Tibial nerve (tissue), 4 donors: ENCODE measurements at regions not wholly inside any gene's neighbourhood (a gene's known extent, or its start where the extent isn't known, plus 50 kb on each side); places are given as distances from the start of the nearest gene placed in this dataset.

Experiments
- DNase-seq, 2 donors: peaks; one replicate each; pipeline ENCODE4 v3.0.0-alpha.2; 2019; ENCODE audit warnings: low spot score in 2 of 2
- H3K27ac ChIP-seq, 4 donors: fragments of 200-600 bp; sonication (generic) in 3 of 4; one replicate each; pipeline ENCODE4 v1.5.1; 2017 to 2019; ENCODE audit warnings: mild to moderate bottlenecking in 1 of 4
- H3K27me3 ChIP-seq, 2 donors: fragments of 200-600 bp; sonication (generic) in 1 of 2; one replicate each; pipeline versions ENCODE4 v1.5.1 to v1.6.0; 2017 to 2019
- H3K36me3 ChIP-seq, 3 donors: fragments of 200-600 bp; sonication (generic); one replicate each; pipeline ENCODE4 v1.5.1; 2018 to 2019
- H3K4me1 ChIP-seq, 4 donors: fragments of 200-600 bp; sonication (generic) in 3 of 4; one replicate each; pipeline ENCODE4 v1.5.1; 2017 to 2019
- H3K4me3 ChIP-seq, 4 donors: fragments of 200-600 bp; sonication (generic) in 3 of 4; one replicate each; pipeline ENCODE4 v1.5.1; 2017 to 2019; ENCODE audit warnings: mild to moderate bottlenecking in 1 of 4, moderate library complexity in 1 of 4
- H3K9me3 ChIP-seq, 4 donors: fragments of 200-600 bp; sonication (generic) in 3 of 4; one replicate each; pipeline ENCODE4 v1.5.1; 2017 to 2019
- EP300 ChIP-seq, 2 donors: sonication (generic); formaldehyde crosslinking; IDR thresholded peaks; one replicate each; pipeline ENCODE4 v1.6.1; 2017; ENCODE audit warnings: antibody characterized with exemption in 2 of 2, mild to moderate bottlenecking in 1 of 2
- POLR2A ChIP-seq, 2 donors: fragments of 450-650 bp; IDR thresholded peaks; one replicate each; pipeline ENCODE4 v1.6.1; 2017; ENCODE audit warnings: antibody characterized with exemption in 2 of 2, mild to moderate bottlenecking in 2 of 2, moderate library complexity in 2 of 2
- WGBS, 2 donors: methylation state at CpG; one replicate each; pipeline ENCODE4 v1.1.5; 2018; 5-methylcytosine and 5-hydroxymethylcytosine counted together
- TF ChIP-seq, protein P1 (sequence below), 5 experiments: fragments of 200-600 bp in 3 of 5; fragments of 450-650 bp in 2 of 5; sonication (generic) in 3 of 5; IDR thresholded peaks; one replicate each; pipeline ENCODE4 v1.5.1; 2016 to 2019; ENCODE audit warnings: antibody characterized with exemption in 5 of 5, mild to moderate bottlenecking in 3 of 5, moderate library complexity in 2 of 5

DNA sequence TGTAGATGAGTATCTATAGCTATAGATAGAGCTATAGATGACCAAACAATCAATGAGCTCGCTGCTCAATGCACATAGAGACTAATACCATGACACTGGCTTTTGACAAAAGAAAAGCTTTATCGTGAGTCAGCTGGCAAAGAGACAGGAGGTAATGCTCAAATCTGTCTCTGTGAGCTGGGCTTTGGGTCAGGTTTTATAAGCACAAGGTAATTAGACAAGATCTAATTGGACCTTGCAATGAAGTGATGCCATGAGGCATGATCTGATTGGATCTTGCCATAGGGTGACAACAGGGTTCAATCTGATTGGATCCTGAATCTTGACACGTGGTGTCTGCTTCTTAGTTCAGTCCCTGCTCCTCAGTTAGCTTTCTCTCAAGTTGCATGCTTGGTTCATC, 180.7 kb upstream of the MXRA5 start:
- Histone ChIP-seq H3K9me3 (no peaks in the 10 kb centered on the region), H3K27me3 (no peaks in the 10 kb centered on the region), H3K27ac (no peak overlapping the region), H3K4me1 (no peaks in the 10 kb centered on the region), H3K4me3 (no peak overlapping the region), H3K36me3 (no peaks in the 10 kb centered on the region)
- no peak for DNase-seq
- 70 to 78% methylated on average over 3 of the region's 3 CpGs for WGBS, 2 donors
- TF ChIP-seq, protein P1, sequence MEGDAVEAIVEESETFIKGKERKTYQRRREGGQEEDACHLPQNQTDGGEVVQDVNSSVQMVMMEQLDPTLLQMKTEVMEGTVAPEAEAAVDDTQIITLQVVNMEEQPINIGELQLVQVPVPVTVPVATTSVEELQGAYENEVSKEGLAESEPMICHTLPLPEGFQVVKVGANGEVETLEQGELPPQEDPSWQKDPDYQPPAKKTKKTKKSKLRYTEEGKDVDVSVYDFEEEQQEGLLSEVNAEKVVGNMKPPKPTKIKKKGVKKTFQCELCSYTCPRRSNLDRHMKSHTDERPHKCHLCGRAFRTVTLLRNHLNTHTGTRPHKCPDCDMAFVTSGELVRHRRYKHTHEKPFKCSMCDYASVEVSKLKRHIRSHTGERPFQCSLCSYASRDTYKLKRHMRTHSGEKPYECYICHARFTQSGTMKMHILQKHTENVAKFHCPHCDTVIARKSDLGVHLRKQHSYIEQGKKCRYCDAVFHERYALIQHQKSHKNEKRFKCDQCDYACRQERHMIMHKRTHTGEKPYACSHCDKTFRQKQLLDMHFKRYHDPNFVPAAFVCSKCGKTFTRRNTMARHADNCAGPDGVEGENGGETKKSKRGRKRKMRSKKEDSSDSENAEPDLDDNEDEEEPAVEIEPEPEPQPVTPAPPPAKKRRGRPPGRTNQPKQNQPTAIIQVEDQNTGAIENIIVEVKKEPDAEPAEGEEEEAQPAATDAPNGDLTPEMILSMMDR (IDR thresholded peaks at IDR 0.05): no peak

DNA sequence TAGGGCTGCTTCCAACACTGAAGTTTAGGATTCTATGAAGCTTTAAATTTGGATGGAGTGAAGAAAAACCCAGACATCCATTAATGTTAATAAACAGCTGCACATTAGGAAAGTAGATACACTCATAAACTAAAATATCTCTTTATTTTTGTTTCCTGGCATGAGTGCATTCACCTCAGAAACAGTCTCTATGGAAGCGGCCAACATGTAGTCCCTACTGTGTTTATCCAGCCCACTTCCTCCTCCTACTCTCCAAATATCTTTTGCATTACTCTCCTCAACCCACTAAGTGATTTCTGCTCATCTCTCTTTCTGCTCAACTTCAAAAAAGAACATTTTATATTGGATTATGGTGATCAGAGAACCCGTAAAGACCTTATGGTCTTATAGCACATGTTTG, 180.3 kb upstream of the MXRA5 start:
- WGBS, 2 donors: 68 to 75% methylated on average over 2 of the region's 2 CpGs
- Histone ChIP-seq H3K36me3 (no peaks in the 10 kb centered on the region), H3K27me3 (no peaks in the 10 kb centered on the region), H3K27ac (no peak overlapping the region), H3K4me3 (no peak overlapping the region), H3K9me3 (no peaks in the 10 kb centered on the region), H3K4me1 (no peaks in the 10 kb centered on the region)
- TF ChIP-seq POLR2A (IDR thresholded peaks at IDR 0.05) (no peak), EP300 (IDR thresholded peaks at IDR 0.05) (no peak)
- TF ChIP-seq, protein P1 (IDR thresholded peaks at IDR 0.05): no peak
- DNase-seq: no peak

DNA sequence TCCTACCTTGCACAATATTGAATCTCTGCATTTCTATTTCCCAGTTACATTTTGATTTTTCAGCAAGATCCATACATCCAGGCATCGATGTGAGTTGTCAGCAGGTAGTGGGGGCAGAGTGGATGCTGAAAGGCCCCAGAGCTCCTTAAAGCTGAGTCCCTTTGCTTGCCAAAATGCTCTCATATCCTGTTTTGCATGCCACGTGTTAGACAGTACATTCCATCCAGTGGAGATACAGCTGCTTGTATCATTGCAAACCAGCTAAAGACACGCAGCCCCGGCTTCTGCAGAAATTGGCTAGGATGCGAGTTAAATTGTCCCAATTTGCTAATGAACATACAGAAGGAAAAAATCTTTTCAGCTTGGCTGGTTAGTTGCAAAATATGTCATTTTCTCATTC, 179.6 kb upstream of the MXRA5 start:
- DNase-seq: no peak
- H3K4me1 ChIP-seq: no peaks in the 10 kb centered on the region
- TF ChIP-seq EP300 (IDR thresholded peaks at IDR 0.05): no peak
- TF ChIP-seq, protein P1 (IDR thresholded peaks at IDR 0.05): no peak
- TF ChIP-seq POLR2A (IDR thresholded peaks at IDR 0.05): no peak
- 38 to 53% methylated on average over 5 of the region's 5 CpGs for WGBS, 2 donors
- no peaks in the 10 kb centered on the region for H3K9me3 ChIP-seq
- no peaks in the 10 kb centered on the region for H3K36me3 ChIP-seq
- H3K27ac ChIP-seq: no peak overlapping the region
- H3K27me3 ChIP-seq: no peaks in the 10 kb centered on the region
- H3K4me3 ChIP-seq: no peak overlapping the region

DNA sequence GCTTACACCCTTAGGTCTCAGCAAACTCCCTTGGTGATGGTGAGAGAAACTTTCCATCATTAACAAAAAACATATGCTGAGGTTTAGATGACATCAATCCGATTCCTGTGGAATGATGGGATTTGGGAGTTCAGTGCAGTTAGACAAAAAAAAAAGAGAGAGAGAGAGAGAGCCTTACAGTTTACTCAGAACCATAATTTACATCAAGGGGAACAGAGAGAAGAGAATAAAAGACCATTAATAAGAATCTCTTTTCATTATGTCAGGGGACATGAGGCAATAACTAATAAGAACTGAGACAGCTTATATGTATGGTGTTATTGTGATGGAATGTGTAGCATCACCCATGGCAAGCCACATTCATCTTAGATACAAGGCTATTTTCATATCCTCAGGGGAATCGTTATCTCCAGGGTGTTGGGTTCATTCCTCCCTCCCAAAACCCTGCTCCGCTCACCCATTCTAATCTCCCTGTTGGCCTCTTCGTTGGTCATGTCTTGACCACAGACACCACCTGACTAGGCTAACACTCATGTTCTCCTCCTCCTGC, 175.7 kb upstream of the MXRA5 start:
- Histone ChIP-seq H3K4me3 (no peak overlapping the region), H3K27me3 (no peaks in the 10 kb centered on the region), H3K4me1 (no peaks in the 10 kb centered on the region), H3K27ac (no peak overlapping the region), H3K9me3 (no peaks in the 10 kb centered on the region), H3K36me3 (no peaks in the 10 kb centered on the region)
- TF ChIP-seq, protein P1 (IDR thresholded peaks at IDR 0.05): no peak
- TF ChIP-seq POLR2A (IDR thresholded peaks at IDR 0.05) (no peak), EP300 (IDR thresholded peaks at IDR 0.05) (no peak)
- WGBS, 2 donors: 39 to 50% methylated on average over 4 of the region's 4 CpGs
- no peak for DNase-seq

DNA sequence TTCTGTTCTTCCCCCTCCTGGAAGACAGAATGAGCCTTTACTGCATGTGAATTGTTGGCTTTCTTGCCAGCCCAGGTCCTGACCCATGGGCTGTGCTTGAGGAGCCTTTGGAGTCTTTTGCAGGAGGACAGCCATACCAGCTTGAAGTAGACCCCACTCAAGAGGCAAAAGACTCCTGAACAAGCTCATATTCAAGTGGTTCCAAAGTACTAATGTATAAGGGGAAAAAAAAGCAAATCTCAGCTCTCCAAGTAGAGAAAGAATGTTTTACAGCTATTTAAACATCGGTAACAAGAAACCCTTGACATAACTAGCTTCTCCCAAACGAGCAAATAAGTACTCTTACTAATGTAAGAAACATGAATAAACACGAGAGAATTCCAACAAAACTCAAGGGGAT, 174.9 kb upstream of the MXRA5 start:
- Histone ChIP-seq H3K27ac (peak overlapping the region in 1 of 4 donors; percentile 64), H3K4me1 (no peaks in the 10 kb centered on the region), H3K36me3 (no peaks in the 10 kb centered on the region), H3K9me3 (no peaks in the 10 kb centered on the region), H3K4me3 (no peak overlapping the region), H3K27me3 (no peaks in the 10 kb centered on the region)
- DNase-seq: no peak
- TF ChIP-seq POLR2A (IDR thresholded peaks at IDR 0.05) (no peak), EP300 (IDR thresholded peaks at IDR 0.05) (no peak)
- TF ChIP-seq, protein P1 (IDR thresholded peaks at IDR 0.05): no peak
- 34 to 37% methylated on average over 3 of the region's 3 CpGs for WGBS, 2 donors
